ENCODE measurements at regions not wholly inside any gene's neighbourhood (a gene's known extent, or its start where the extent isn't known, plus 50 kb on each side); places are given as distances from the start of the nearest gene placed in this dataset.

GRCh38 chr12:118741194-118741593 lies 240.1 kb upstream of the SRRM4 start:
- in situ Hi-C loops (cut with HindIII; ENCODE audit: low pct_ligation_motif_present, low sequenced_read_pairs) = no loop called here

GRCh38 chr12:118742431-118742830 lies 238.9 kb upstream of the SRRM4 start:
- TF ChIP-seq CTCF (IDR thresholded peaks at IDR 0.05; ENCODE audit: low read depth, low read length, missing control alignments) = no peak
- H3K27me3 ChIP-seq (replicated peaks) = no peaks in the 10 kb centered on the region
- H3K4me3 ChIP-seq (ENCODE audit: low read depth, low read length) = no peak overlapping the region
- in situ Hi-C loops (cut with HindIII; ENCODE audit: low pct_ligation_motif_present, low sequenced_read_pairs) = no loop called here
- no peak overlapping the region for H3K27ac ChIP-seq
- no peaks in the 10 kb centered on the region for H3K36me3 ChIP-seq (replicated peaks)
- no peak for DNase-seq

More at GRCh38 chr12:118741194-118741593, 240.1 kb upstream of the SRRM4 start:
- Histone ChIP-seq H3K27me3 (replicated peaks) (no peaks in the 10 kb centered on the region), H3K4me3 (ENCODE audit: low read depth, low read length) (no peak overlapping the region), H3K36me3 (replicated peaks) (no peaks in the 10 kb centered on the region), H3K27ac (no peak overlapping the region)
- no peak for TF ChIP-seq CTCF (IDR thresholded peaks at IDR 0.05; ENCODE audit: low read depth, low read length, missing control alignments)
- no peak for DNase-seq

- no peak overlapping the region for H3K4me3 ChIP-seq (ENCODE audit: low read depth, low read length)
- no peak for TF ChIP-seq CTCF (IDR thresholded peaks at IDR 0.05; ENCODE audit: low read depth, low read length, missing control alignments)
- H3K36me3 ChIP-seq (replicated peaks) = no peaks in the 10 kb centered on the region
- no peak overlapping the region for H3K27ac ChIP-seq
- in situ Hi-C loops (cut with HindIII; ENCODE audit: low pct_ligation_motif_present, low sequenced_read_pairs) = no loop called here
- no peaks in the 10 kb centered on the region for H3K27me3 ChIP-seq (replicated peaks)
- no peak for DNase-seq
These were observed 237.2 kb upstream of the SRRM4 start for GRCh38 chr12:118743896-118744700.

GRCh38 chr12:118746176-118746575 lies 235.2 kb upstream of the SRRM4 start:
- no peak for TF ChIP-seq CTCF (IDR thresholded peaks at IDR 0.05; ENCODE audit: low read depth, low read length, missing control alignments)
- Histone ChIP-seq H3K36me3 (replicated peaks) (no peaks in the 10 kb centered on the region), H3K27me3 (replicated peaks) (no peaks in the 10 kb centered on the region), H3K4me3 (ENCODE audit: low read depth, low read length) (no peak overlapping the region), H3K27ac (no peak overlapping the region)
- no peak for DNase-seq
- in situ Hi-C loops (cut with HindIII; ENCODE audit: low pct_ligation_motif_present, low sequenced_read_pairs) = no loop called here

- in situ Hi-C loops (cut with HindIII; ENCODE audit: low pct_ligation_motif_present, low sequenced_read_pairs) = no loop called here
- Histone ChIP-seq H3K4me3 (ENCODE audit: low read depth, low read length) (no peak overlapping the region), H3K27ac (no peak overlapping the region), H3K27me3 (replicated peaks) (no peaks in the 10 kb centered on the region), H3K36me3 (replicated peaks) (no peaks in the 10 kb centered on the region)
- no peak for DNase-seq
- TF ChIP-seq CTCF (IDR thresholded peaks at IDR 0.05; ENCODE audit: low read depth, low read length, missing control alignments) = no peak
These were observed 234.4 kb upstream of the SRRM4 start for GRCh38 chr12:118746960-118747359.

GRCh38 chr12:118747771-118748170 lies 233.6 kb upstream of the SRRM4 start:
- no peaks in the 10 kb centered on the region for H3K36me3 ChIP-seq (replicated peaks)
- no peak for TF ChIP-seq CTCF (IDR thresholded peaks at IDR 0.05; ENCODE audit: low read depth, low read length, missing control alignments)
- no peak overlapping the region for H3K4me3 ChIP-seq (ENCODE audit: low read depth, low read length)
- no peak for DNase-seq
- no peaks in the 10 kb centered on the region for H3K27me3 ChIP-seq (replicated peaks)
- H3K27ac ChIP-seq = no peak overlapping the region
- in situ Hi-C loops (cut with HindIII; ENCODE audit: low pct_ligation_motif_present, low sequenced_read_pairs) = no loop called here

Data from brain microvascular endothelial cell (primary cell).